Cerebellar cortex (tissue), 1 donor: ENCODE measurements at regions not wholly inside any gene's neighbourhood (a gene's known extent, or its start where the extent isn't known, plus 50 kb on each side); places are given as distances from the start of the nearest gene placed in this dataset.

Experiments
- DNase-seq: peaks from one replicate; pipeline ENCODE4 v3.0.0-alpha.2; 2015; ENCODE audit warnings: low spot score

- DNase-seq = no peak
These were observed 436.3 kb upstream of the CHST9 start for GRCh38 chr18:27621236-27621890.

- no peak for DNase-seq
These were observed 434.8 kb upstream of the CHST9 start for GRCh38 chr18:27619906-27620305.

GRCh38 chr18:27619090-27619772 is 434.1 kb upstream of the CHST9 start:
- DNase-seq = no peak

GRCh38 chr18:27616324-27616723 is 431.2 kb upstream of the CHST9 start:
- no peak for DNase-seq

GRCh38 chr18:27614951-27615844 is 430.1 kb upstream of the CHST9 start:
- no peak for DNase-seq

GRCh38 chr18:27609221-27609620 is 424.1 kb upstream of the CHST9 start:
- DNase-seq = no peak

- no peak for DNase-seq
These were observed 423.6 kb upstream of the CHST9 start for GRCh38 chr18:27608742-27609141.

GRCh38 chr18:27608174-27608573 is 423.1 kb upstream of the CHST9 start:
- no peak for DNase-seq

- DNase-seq = no peak
These were observed 421.6 kb upstream of the CHST9 start for GRCh38 chr18:27606741-27607140.

GRCh38 chr18:27605107-27605834 is 420.2 kb upstream of the CHST9 start:
- peak; percentile 81 for DNase-seq

- DNase-seq = no peak
These were observed 419.5 kb upstream of the CHST9 start for GRCh38 chr18:27604583-27604982.

GRCh38 chr18:27602092-27602491 is 417.0 kb upstream of the CHST9 start:
- DNase-seq = no peak

GRCh38 chr18:27600245-27600644 is 415.1 kb upstream of the CHST9 start:
- DNase-seq = no peak

- DNase-seq = peak; percentile 42
These were observed 414.2 kb upstream of the CHST9 start for GRCh38 chr18:27599202-27599829.

- no peak for DNase-seq
These were observed 410.2 kb upstream of the CHST9 start for GRCh38 chr18:27595113-27595838.

GRCh38 chr18:27585602-27586173 is 400.6 kb upstream of the CHST9 start:
- no peak for DNase-seq

- DNase-seq = no peak
These were observed 398.4 kb upstream of the CHST9 start for GRCh38 chr18:27583466-27583865.

- no peak for DNase-seq
These were observed 397.8 kb upstream of the CHST9 start for GRCh38 chr18:27582760-27583412.

GRCh38 chr18:27581296-27581904 is 396.3 kb upstream of the CHST9 start:
- DNase-seq = no peak

- no peak for DNase-seq
These were observed 394.3 kb upstream of the CHST9 start for GRCh38 chr18:27579364-27579763.
